K562 (cell line): ENCODE measurements at regions not wholly inside any gene's neighbourhood (a gene's known extent, or its start where the extent isn't known, plus 50 kb on each side); places are given as distances from the start of the nearest gene placed in this dataset.

Experiments used
- CBFA2T3 ChIP-seq: fragments of 450-650 bp; IDR thresholded peaks from 2 replicates; pipeline ENCODE4 v1.6.1; 2017
- EP400 ChIP-seq: fragments of 450-650 bp; IDR thresholded peaks from 2 replicates; pipeline ENCODE4 v1.6.1; 2017; ENCODE audit warnings: antibody characterized with exemption, mild to moderate bottlenecking, moderate library complexity
- ETV1 ChIP-seq: fragments of 450-650 bp; conservative IDR thresholded peaks from 2 replicates; pipeline ENCODE4 v1.6.1; 2016; ENCODE audit warnings: missing genetic modification characterization, control low read depth, low read depth, missing compliant biosample characterization
- GABPB1 ChIP-seq: sonication (generic); formaldehyde crosslinking; IDR thresholded peaks from 2 replicates; pipeline ENCODE4 v1.8.0; 2022; ENCODE audit warnings: mild to moderate bottlenecking, missing genetic modification reagents
- HDAC3 ChIP-seq: fragments of 450-650 bp; IDR thresholded peaks from 2 replicates; pipeline ENCODE4 v1.6.1; 2018; ENCODE audit warnings: borderline replicate concordance, mild to moderate bottlenecking, moderate library complexity; ENCODE audit not compliant: partially characterized antibody
- LEF1 ChIP-seq: fragments of 450-650 bp; IDR thresholded peaks from 2 replicates; pipeline ENCODE4 v1.6.1; 2016; ENCODE audit warnings: mild to moderate bottlenecking
- MEIS2 ChIP-seq: fragments of 450-650 bp; IDR thresholded peaks from 2 replicates; pipeline ENCODE4 v1.6.1; 2014; ENCODE audit warnings: mild to moderate bottlenecking; ENCODE audit not compliant: partially characterized antibody
- RAD21 ChIP-seq, 2 experiments: fragments of 250-450 bp in 1 of 2; fragments of 450-650 bp in 1 of 2; sonication (Bioruptor Pico) in 1 of 2; formaldehyde crosslinking in 1 of 2; IDR thresholded peaks in 1 of 2; conservative IDR thresholded peaks in 1 of 2; 2 replicates each; pipeline versions ENCODE4 v1.4.0 to v1.8.0; 2020 to 2022; ENCODE audit warnings: mild to moderate bottlenecking in 2 of 2, moderate library complexity in 1 of 2
- TBL1XR1 ChIP-seq, 2 experiments: IDR thresholded peaks; 2 replicates each; pipeline ENCODE4 v1.6.1; 2012; ENCODE audit warnings: improper control_type of control experiment in 2 of 2, low read length in 2 of 2, mild to moderate bottlenecking in 1 of 2
- TFAM ChIP-seq: fragments of 250-450 bp; sonication (Bioruptor Pico); conservative IDR thresholded peaks from 2 replicates; pipeline ENCODE4 v1.5.0; 2021; ENCODE audit warnings: mild to moderate bottlenecking, moderate library complexity
- TRIM28 ChIP-seq: fragments of 450-650 bp; IDR thresholded peaks from 2 replicates; pipeline ENCODE4 v1.6.1; 2017
- ZNF23 ChIP-seq: fragments of 250-450 bp; sonication (Bioruptor Pico); IDR thresholded peaks from 2 replicates; pipeline ENCODE4 v1.4.0; 2020; ENCODE audit warnings: mild to moderate bottlenecking
- ZNF41 ChIP-seq: fragments of 250-450 bp; sonication (Bioruptor Pico); conservative IDR thresholded peaks from 2 replicates; pipeline ENCODE4 v1.4.0; 2020; ENCODE audit warnings: mild to moderate bottlenecking
- ZZZ3 ChIP-seq: fragments of 450-650 bp; IDR thresholded peaks from 2 replicates; pipeline ENCODE4 v1.6.1; 2016; ENCODE audit warnings: antibody characterized with exemption, mild to moderate bottlenecking, moderate library complexity
- TF ChIP-seq, protein P1 (sequence below), 2 experiments: fragments of 450-650 bp; IDR thresholded peaks; 2 replicates each; pipeline ENCODE4 v1.6.1; 2016; ENCODE audit warnings: mild to moderate bottlenecking in 2 of 2, borderline replicate concordance in 1 of 2, low read depth in 1 of 2, moderate library complexity in 1 of 2
- TF ChIP-seq, protein P2 (sequence below): fragments of 250-450 bp; sonication (Bioruptor Pico); IDR thresholded peaks from 2 replicates; pipeline ENCODE4 v1.5.0; 2021
- TF ChIP-seq, protein P3 (sequence below): fragments of 450-650 bp; IDR thresholded peaks from 2 replicates; pipeline ENCODE4 v1.6.1; 2016; ENCODE audit warnings: antibody characterized with exemption
- TF ChIP-seq, protein P4 (sequence below): fragments of 250-450 bp; sonication (Bioruptor Pico); IDR thresholded peaks from 2 replicates; pipeline ENCODE4 v1.5.0; 2021; ENCODE audit warnings: mild to moderate bottlenecking, borderline replicate concordance

DNA sequence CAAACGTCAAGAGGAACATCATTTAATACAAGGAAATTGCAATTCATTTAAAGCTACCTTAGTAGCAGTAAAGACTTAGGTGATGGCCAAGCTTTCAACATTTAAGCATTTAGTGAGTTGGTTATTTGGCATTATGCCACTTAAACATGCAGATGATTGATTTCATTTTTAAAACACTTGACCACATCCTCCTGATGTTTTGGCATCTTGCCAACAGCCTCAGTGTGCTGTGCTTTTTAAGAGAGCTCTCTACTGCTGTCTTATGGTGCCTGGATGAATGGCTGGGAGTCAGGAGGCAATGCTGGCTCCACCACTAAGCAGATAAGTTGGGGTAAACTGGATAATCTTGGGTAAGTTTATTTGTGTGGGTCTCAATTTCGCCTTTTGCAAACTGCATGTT lies 364.5 kb downstream of the MAN2A1 start (continued):
- TF ChIP-seq, protein P1, sequence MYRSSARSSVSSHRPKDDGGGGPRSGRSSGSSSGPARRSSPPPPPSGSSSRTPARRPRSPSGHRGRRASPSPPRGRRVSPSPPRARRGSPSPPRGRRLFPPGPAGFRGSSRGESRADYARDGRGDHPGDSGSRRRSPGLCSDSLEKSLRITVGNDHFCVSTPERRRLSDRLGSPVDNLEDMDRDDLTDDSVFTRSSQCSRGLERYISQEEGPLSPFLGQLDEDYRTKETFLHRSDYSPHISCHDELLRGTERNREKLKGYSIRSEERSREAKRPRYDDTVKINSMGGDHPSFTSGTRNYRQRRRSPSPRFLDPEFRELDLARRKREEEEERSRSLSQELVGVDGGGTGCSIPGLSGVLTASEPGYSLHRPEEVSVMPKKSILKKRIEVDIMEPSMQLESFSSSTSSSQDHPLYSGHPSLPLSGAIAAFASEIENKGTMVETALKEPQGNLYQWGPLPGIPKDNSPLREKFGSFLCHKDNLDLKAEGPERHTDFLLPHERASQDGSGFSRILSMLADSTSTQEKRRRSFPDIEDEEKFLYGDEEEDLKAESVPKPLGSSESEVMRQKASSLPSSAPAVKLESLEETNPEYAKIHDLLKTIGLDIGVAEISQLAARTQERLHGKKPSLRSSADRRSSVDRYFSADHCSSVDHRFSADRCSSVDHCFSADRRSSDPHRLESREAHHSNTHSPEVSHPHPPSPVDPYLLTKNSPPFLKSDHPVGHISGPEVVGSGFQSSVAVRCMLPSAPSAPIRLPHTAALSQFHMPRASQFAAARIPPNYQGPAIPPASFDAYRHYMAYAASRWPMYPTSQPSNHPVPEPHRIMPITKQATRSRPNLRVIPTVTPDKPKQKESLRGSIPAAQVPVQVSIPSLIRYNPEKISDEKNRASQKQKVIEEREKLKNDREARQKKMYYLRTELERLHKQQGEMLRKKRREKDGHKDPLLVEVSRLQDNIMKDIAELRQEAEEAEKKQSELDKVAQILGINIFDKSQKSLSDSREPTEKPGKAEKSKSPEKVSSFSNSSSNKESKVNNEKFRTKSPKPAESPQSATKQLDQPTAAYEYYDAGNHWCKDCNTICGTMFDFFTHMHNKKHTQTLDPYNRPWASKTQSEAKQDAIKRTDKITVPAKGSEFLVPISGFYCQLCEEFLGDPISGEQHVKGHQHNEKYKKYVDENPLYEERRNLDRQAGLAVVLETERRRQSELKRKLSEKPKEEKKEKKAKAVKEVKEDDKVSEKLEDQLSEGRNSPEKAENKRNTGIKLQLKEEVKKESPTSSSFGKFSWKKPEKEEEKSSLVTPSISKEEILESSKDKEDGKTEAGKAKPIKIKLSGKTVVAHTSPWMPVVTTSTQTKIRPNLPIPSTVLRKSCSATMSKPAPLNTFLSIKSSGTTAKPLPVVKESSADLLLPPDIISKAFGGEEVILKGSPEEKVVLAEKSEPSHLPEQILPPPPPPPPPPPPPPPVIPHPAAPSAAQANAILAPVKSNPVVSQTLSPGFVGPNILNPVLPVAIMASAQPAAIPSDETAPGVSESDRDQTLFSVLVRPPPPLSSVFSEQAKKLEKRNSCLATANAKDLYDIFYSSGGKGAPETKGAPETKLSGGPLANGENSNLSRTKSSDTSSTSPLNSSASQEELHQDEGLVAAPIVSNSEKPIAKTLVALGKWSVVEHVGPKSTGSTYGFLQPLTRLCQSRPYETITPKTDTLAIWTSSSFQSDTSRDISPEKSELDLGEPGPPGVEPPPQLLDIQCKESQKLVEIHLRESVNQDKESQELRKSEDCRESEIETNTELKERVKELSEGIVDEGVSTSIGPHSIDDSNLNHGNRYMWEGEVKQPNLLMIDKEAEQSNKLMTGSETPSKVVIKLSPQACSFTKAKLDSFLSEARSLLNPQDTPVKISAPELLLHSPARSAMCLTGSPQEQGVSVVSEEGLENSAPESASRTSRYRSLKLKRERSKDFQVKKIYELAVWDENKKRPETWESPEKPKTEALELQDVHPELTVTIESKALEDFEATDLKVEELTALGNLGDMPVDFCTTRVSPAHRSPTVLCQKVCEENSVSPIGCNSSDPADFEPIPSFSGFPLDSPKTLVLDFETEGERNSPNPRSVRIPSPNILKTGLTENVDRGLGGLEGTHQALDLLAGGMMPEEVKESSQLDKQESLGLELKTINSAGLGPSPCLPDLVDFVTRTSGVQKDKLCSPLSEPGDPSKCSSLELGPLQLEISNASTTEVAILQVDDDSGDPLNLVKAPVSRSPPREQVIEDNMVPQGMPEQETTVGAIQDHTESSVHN (IDR thresholded peaks at IDR 0.05; ENCODE audit: borderline replicate concordance in 1 of 2, low read depth in 1 of 2): no peak
- TF ChIP-seq RAD21 (CRISPR knock-in tag; conservative IDR thresholded peaks at IDR 0.05 in 1 of 2, IDR thresholded peaks at IDR 0.05 in 1 of 2) (peak in 1 of 2 experiments; percentile 48; a peak in 2 of 4 replicates), ZNF41 (CRISPR knock-in tag) (no peak), HDAC3 (no peak), ZZZ3 (no peak), LEF1 (no peak), EP400 (no peak), TRIM28 (no peak), ETV1 (tag) (peak; percentile 43; the same call in 1 of the 2 replicates), TFAM (no peak), CBFA2T3 (no peak), MEIS2 (peak; percentile 91), TBL1XR1 (IDR thresholded peaks at IDR 0.05; ENCODE audit: low read length in 2 of 2) (no peak), GABPB1 (no peak), ZNF23 (CRISPR knock-in tag) (no peak)
- TF ChIP-seq, protein P2, sequence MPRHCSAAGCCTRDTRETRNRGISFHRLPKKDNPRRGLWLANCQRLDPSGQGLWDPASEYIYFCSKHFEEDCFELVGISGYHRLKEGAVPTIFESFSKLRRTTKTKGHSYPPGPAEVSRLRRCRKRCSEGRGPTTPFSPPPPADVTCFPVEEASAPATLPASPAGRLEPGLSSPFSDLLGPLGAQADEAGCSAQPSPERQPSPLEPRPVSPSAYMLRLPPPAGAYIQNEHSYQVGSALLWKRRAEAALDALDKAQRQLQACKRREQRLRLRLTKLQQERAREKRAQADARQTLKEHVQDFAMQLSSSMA (CRISPR knock-in tag): no peak
- TF ChIP-seq, protein P3, sequence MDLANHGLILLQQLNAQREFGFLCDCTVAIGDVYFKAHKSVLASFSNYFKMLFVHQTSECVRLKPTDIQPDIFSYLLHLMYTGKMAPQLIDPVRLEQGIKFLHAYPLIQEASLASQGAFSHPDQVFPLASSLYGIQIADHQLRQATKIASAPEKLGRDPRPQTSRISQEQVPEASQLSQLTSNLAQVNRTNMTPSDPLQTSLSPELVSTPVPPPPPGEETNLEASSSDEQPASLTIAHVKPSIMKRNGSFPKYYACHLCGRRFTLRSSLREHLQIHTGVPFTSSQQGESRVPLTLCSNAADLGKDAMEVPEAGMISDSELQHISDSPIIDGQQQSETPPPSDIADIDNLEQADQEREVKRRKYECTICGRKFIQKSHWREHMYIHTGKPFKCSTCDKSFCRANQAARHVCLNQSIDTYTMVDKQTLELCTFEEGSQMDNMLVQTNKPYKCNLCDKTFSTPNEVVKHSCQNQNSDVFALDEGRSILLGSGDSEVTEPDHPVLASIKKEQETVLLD: no peak
- TF ChIP-seq, protein P4, sequence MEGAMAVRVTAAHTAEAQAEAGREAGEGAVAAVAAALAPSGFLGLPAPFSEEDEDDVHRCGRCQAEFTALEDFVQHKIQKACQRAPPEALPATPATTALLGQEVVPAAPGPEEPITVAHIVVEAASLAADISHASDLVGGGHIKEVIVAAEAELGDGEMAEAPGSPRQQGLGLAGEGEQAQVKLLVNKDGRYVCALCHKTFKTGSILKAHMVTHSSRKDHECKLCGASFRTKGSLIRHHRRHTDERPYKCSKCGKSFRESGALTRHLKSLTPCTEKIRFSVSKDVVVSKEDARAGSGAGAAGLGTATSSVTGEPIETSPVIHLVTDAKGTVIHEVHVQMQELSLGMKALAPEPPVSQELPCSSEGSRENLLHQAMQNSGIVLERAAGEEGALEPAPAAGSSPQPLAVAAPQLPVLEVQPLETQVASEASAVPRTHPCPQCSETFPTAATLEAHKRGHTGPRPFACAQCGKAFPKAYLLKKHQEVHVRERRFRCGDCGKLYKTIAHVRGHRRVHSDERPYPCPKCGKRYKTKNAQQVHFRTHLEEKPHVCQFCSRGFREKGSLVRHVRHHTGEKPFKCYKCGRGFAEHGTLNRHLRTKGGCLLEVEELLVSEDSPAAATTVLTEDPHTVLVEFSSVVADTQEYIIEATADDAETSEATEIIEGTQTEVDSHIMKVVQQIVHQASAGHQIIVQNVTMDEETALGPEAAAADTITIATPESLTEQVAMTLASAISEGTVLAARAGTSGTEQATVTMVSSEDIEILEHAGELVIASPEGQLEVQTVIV (CRISPR knock-in tag): no peak
